Transverse colon (tissue), 4 donors: ENCODE measurements at regions not wholly inside any gene's neighbourhood (a gene's known extent, or its start where the extent isn't known, plus 50 kb on each side); places are given as distances from the start of the nearest gene placed in this dataset.

Source experiments
- DNase-seq: peaks from one replicate; pipeline ENCODE4 v3.0.0-alpha.2; 2019
- H3K27ac ChIP-seq, 4 donors: fragments of 200-600 bp; sonication (generic); 2 replicates each; pipeline ENCODE4 v1.5.1; 2016 to 2018; ENCODE audit warnings: inconsistent platforms in 4 of 4
- H3K27me3 ChIP-seq: fragments of 200-600 bp; sonication (generic); 2 replicates; pipeline ENCODE4 v1.5.1; 2017; ENCODE audit warnings: inconsistent platforms
- H3K36me3 ChIP-seq, 4 donors: fragments of 200-600 bp; sonication (generic); 2 replicates each; pipeline ENCODE4 v1.5.1; 2017 to 2019; ENCODE audit warnings: inconsistent platforms in 4 of 4
- H3K4me1 ChIP-seq, 4 donors: fragments of 200-600 bp; sonication (generic); 2 replicates each; pipeline ENCODE4 v1.5.1; 2017 to 2020; ENCODE audit warnings: inconsistent platforms in 4 of 4
- H3K4me3 ChIP-seq, 4 donors: fragments of 200-600 bp; sonication (generic); 1 replicate in 1 of 4; 2 replicates in 3 of 4; pipeline versions ENCODE4 v1.5.1 to v1.6.1; 2017 to 2019; ENCODE audit warnings: inconsistent platforms in 4 of 4
- H3K9me3 ChIP-seq, 2 donors: fragments of 200-600 bp; sonication (generic); 2 replicates each; pipeline ENCODE4 v1.5.1; 2017 to 2019; ENCODE audit warnings: inconsistent platforms in 2 of 2
- EP300 ChIP-seq: sonication (generic); formaldehyde crosslinking; IDR thresholded peaks from one replicate; pipeline ENCODE4 v1.6.1; 2017; ENCODE audit warnings: antibody characterized with exemption, low read depth
- POLR2A ChIP-seq: fragments of 450-650 bp; IDR thresholded peaks from one replicate; pipeline ENCODE4 v1.6.1; 2016; ENCODE audit warnings: antibody characterized with exemption, mild to moderate bottlenecking, moderate library complexity
- POLR2AphosphoS5 ChIP-seq, 3 donors: sonication (generic); formaldehyde crosslinking; IDR thresholded peaks; one replicate each; pipeline ENCODE4 v1.6.1; 2016; ENCODE audit warnings: antibody characterized with exemption in 3 of 3
- WGBS, 2 donors: methylation state at CpG; one replicate each; pipeline ENCODE4 v1.1.5; 2018; ENCODE audit warnings: low coverage in 1 of 2; 5-methylcytosine and 5-hydroxymethylcytosine counted together
- in situ Hi-C, 4 donors: fragments of 200-750 bp; cut with MboI; loops; one replicate each; pipeline versions ENCODE4 v1.15.0 to v1.15.1; 2017; ENCODE audit warnings: low sequenced_read_pairs in 3 of 4, low pct_ligation_motif_present in 1 of 4, low pct_unique_long_range_greater_than_20kb in 1 of 4
- intact Hi-C: fragments of 100-400 bp; cut with DNase I; formaldehyde crosslinking; loops from one replicate; pipeline ENCODE4 v1.15.1; 2023; ENCODE audit warnings: low total_unique reads
- TF ChIP-seq, protein P1 (sequence below), 5 experiments: fragments of 200-600 bp in 3 of 5; fragments of 450-650 bp in 2 of 5; sonication (generic) in 3 of 5; IDR thresholded peaks; 1 replicate in 2 of 5; 2 replicates in 3 of 5; pipeline ENCODE4 v1.5.1; 2016 to 2017; ENCODE audit warnings: antibody characterized with exemption in 5 of 5, inconsistent platforms in 3 of 5, mild to moderate bottlenecking in 2 of 5, moderate library complexity in 1 of 5

DNA sequence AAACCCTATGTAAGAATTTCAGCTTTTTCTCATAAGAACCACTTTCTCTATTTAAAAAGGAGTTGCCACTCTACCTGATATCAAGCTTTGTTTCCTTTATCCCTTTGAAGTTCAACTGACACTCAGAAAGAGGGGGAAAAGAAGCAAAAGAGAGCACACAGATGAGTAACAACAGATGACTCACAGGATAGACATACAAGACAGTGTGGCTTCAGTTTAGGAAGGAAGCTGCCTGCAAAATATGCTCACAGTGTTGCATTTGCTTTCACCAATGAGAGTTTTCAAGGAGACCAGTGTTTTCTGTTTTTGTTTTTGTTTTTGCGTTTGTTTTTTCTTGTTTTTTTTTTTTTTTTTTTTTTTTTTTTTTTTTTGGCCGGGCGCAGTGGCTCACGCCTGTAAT is 1181.6 kb downstream of the DNAJB9 start:
- in situ Hi-C loops (no loop called here), intact Hi-C loops (no loop called here)
- Histone ChIP-seq H3K9me3 (no peaks in the 10 kb centered on the region), H3K36me3 (no peaks in the 10 kb centered on the region), H3K27me3 (no peaks in the 10 kb centered on the region), H3K4me3 (no peak overlapping the region), H3K4me1 (no peaks in the 10 kb centered on the region), H3K27ac (no peak overlapping the region)
- WGBS, 2 donors, result 69 to 89% methylated on average over 3 to 4 of the region's 4 CpGs
- DNase-seq, result no peak
- no peak for TF ChIP-seq EP300
- TF ChIP-seq, protein P1, sequence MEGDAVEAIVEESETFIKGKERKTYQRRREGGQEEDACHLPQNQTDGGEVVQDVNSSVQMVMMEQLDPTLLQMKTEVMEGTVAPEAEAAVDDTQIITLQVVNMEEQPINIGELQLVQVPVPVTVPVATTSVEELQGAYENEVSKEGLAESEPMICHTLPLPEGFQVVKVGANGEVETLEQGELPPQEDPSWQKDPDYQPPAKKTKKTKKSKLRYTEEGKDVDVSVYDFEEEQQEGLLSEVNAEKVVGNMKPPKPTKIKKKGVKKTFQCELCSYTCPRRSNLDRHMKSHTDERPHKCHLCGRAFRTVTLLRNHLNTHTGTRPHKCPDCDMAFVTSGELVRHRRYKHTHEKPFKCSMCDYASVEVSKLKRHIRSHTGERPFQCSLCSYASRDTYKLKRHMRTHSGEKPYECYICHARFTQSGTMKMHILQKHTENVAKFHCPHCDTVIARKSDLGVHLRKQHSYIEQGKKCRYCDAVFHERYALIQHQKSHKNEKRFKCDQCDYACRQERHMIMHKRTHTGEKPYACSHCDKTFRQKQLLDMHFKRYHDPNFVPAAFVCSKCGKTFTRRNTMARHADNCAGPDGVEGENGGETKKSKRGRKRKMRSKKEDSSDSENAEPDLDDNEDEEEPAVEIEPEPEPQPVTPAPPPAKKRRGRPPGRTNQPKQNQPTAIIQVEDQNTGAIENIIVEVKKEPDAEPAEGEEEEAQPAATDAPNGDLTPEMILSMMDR (IDR thresholded peaks at IDR 0.05), result no peak
- no peak for TF ChIP-seq POLR2AphosphoS5 (IDR thresholded peaks at IDR 0.05)
- TF ChIP-seq POLR2A, result no peak

DNA sequence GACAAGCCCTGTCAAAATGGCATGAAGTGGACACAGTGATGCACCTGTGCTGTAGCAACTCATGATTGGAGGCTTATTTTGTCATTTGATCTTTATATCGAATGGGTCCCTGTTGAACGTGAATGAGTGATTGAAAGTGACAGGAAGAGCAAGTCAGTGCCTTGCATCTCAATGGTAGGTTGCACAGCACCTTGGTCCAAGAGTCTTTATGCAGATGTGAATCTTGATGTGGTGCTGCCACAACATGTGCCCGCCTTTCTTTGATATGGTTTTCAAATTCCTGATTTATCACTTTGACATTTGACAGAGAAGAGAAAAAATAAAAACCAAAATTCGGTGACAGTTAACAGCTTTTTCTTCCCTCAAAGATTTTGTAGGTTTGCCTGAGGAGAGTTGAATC is 1182.4 kb downstream of the DNAJB9 start:
- DNase-seq, result no peak
- intact Hi-C loops, result no loop called here
- TF ChIP-seq, protein P1 (IDR thresholded peaks at IDR 0.05), result no peak
- TF ChIP-seq POLR2AphosphoS5 (IDR thresholded peaks at IDR 0.05) (no peak), EP300 (no peak)

DNA sequence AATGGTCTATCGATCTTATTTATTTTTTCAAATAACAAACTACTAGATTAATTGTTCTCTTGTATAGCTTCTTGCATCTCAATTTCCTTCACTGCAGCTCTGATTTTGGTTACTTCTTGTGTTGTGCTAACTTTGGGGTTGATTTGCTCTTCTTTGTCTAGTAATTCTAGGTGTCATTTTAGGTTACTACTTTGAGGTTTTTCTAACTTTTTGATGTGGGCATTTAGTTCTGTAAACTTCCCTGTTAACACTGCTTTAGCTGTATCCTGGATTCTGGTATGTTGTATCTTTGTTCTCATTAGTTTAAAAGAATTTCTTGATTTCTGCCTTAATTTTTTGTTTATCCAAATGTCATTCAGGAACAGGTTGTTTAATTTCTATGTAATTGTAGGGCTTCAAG is 1188.0 kb downstream of the DNAJB9 start:
- in situ Hi-C loops, result no loop called here
- Histone ChIP-seq H3K9me3 (peaks cover 0 to 3% of the 10 kb centered on the region in 2 donors), H3K27me3 (no peaks in the 10 kb centered on the region), H3K4me1 (no peaks in the 10 kb centered on the region), H3K4me3 (no peak overlapping the region), H3K36me3 (no peaks in the 10 kb centered on the region), H3K27ac (no peak overlapping the region)
- no peak for TF ChIP-seq POLR2AphosphoS5 (IDR thresholded peaks at IDR 0.05)
- TF ChIP-seq, protein P1 (IDR thresholded peaks at IDR 0.05), result no peak
- TF ChIP-seq POLR2A, result no peak
- no peak for TF ChIP-seq EP300
- intact Hi-C loops, result no loop called here
- 50 to 72% methylated on average over 1 of the region's 1 CpG for WGBS, 2 donors
- no peak for DNase-seq

More for the DNA sequence above, 1182.4 kb downstream of the DNAJB9 start:
- no peak overlapping the region for H3K4me3 ChIP-seq
- 72 to 81% methylated on average over 4 of the region's 4 CpGs for WGBS, 2 donors
- peaks cover 0 to 3% of the 10 kb centered on the region in 2 donors for H3K9me3 ChIP-seq
- no peaks in the 10 kb centered on the region for H3K4me1 ChIP-seq
- no peaks in the 10 kb centered on the region for H3K27me3 ChIP-seq
- in situ Hi-C loops, result no loop called here
- no peaks in the 10 kb centered on the region for H3K36me3 ChIP-seq
- H3K27ac ChIP-seq, result no peak overlapping the region

DNA sequence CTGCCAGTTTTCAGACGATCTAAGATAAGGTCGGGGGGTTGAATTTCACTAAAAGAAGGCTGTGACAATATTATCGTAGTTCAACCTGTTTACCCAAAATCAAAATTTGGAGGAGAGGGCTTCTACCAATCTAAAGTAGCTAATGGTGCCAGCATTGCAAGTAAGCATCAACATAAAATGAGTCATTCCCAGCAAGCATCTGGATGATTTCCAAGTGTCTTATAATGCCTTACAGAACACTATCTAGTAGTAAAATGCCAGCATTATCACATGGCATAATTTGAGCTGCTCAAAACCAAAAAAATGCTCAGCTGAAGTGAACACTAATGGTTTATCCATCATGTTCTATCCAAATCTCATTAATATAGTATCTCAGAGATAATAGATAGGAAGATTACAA is 1193.9 kb downstream of the DNAJB9 start:
- Histone ChIP-seq H3K9me3 (no peaks in the 10 kb centered on the region), H3K27me3 (no peaks in the 10 kb centered on the region), H3K36me3 (no peaks in the 10 kb centered on the region), H3K27ac (no peak overlapping the region), H3K4me1 (no peaks in the 10 kb centered on the region), H3K4me3 (no peak overlapping the region)
- TF ChIP-seq, protein P1 (IDR thresholded peaks at IDR 0.05), result no peak
- TF ChIP-seq POLR2AphosphoS5 (IDR thresholded peaks at IDR 0.05), result no peak
- TF ChIP-seq POLR2A, result no peak
- no peak for TF ChIP-seq EP300
- intact Hi-C loops (no loop called here), in situ Hi-C loops (no loop called here)
- no peak for DNase-seq
- 78 to 94% methylated on average over 3 of the region's 3 CpGs for WGBS, 2 donors
